ENCODE measurements at regions not wholly inside any gene's neighbourhood (a gene's known extent, or its start where the extent isn't known, plus 50 kb on each side); places are given as distances from the start of the nearest gene placed in this dataset.

- Histone ChIP-seq H3K27me3 (no peaks in the 10 kb centered on the region), H3K9me3 (no peaks in the 10 kb centered on the region), H3K4me1 (no peaks in the 10 kb centered on the region), H3K27ac (no peak overlapping the region), H3K36me3 (replicated peaks in 1 of 2; ENCODE audit: insufficient read depth in 1 of 2, low read depth in 2 of 2) (no peaks in the 10 kb centered on the region), H3K4me3 (no peak overlapping the region)
- no peak for DNase-seq
- 60 to 70% methylated on average over 2 of the region's 2 CpGs for WGBS, 2 donors
- intact Hi-C loops (cut with DNase I), result no loop called here
- TF ChIP-seq POLR2A (IDR thresholded peaks at IDR 0.05), result no peak
- no peak for ATAC-seq
Observed at GRCh38 chr3:106731230-106731629, 646.0 kb upstream of the CCDC54 start.

DNA sequence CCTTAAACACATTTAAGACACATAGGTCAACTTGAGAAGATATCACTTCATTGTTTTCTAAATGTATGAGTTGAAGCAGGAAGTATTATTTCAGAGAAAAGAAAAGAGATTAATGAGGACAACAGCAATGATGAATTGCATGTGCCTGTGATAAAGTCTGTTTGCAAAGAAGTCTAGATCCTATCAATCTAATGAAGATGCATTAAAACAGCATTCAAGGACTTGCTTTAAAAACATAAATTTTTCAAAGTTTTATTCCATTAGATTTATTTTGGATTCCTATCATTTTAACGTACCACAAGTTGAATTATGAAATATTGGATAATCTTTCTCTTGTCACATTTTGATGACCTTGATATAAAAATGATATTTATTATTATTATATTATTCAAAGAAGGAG, 642.5 kb upstream of the CCDC54 start:
- 51 to 64% methylated on average over 1 of the region's 1 CpG for WGBS, 2 donors
- Histone ChIP-seq H3K4me1 (no peaks in the 10 kb centered on the region), H3K9me3 (no peaks in the 10 kb centered on the region), H3K27me3 (no peaks in the 10 kb centered on the region), H3K4me3 (no peak overlapping the region), H3K36me3 (replicated peaks in 1 of 2; ENCODE audit: insufficient read depth in 1 of 2, low read depth in 2 of 2) (no peaks in the 10 kb centered on the region), H3K27ac (no peak overlapping the region)
- TF ChIP-seq CTCF (IDR thresholded peaks at IDR 0.05) (no peak), POLR2A (IDR thresholded peaks at IDR 0.05) (no peak)
- ATAC-seq, result no peak
- intact Hi-C loops (cut with DNase I), result no loop called here
- no peak for DNase-seq

DNA sequence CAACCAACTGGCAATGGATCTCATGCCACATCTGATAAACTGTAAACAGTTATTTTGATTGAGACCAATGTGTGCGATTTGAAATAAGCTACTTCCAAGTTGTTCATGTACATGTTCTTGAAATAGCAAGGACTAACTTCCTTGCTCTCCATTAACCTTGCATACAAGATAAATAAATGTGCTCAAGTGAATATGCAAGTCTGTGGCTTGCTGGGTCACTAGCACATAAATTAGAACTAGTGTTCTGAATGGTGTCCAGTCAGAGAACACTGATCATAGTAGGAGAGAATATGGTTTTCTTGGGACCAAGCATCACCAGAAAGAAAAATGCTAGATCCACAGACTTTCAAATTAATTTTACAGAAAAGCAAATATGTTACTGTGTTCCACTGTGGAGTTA, 640.0 kb upstream of the CCDC54 start:
- no peaks in the 10 kb centered on the region for H3K4me1 ChIP-seq
- no peaks in the 10 kb centered on the region for H3K36me3 ChIP-seq (replicated peaks in 1 of 2; ENCODE audit: insufficient read depth in 1 of 2, low read depth in 2 of 2)
- DNase-seq, result no peak
- TF ChIP-seq POLR2A (IDR thresholded peaks at IDR 0.05), result no peak
- TF ChIP-seq CTCF (IDR thresholded peaks at IDR 0.05), result no peak
- ATAC-seq, result no peak
- intact Hi-C loops (cut with DNase I), result no loop called here
- no peaks in the 10 kb centered on the region for H3K9me3 ChIP-seq
- H3K27me3 ChIP-seq, result no peaks in the 10 kb centered on the region
- 75 to 84% methylated on average over 1 of the region's 1 CpG for WGBS, 2 donors
- H3K27ac ChIP-seq, result no peak overlapping the region
- H3K4me3 ChIP-seq, result no peak overlapping the region

GRCh38 chr3:106740116-106740515, 637.1 kb upstream of the CCDC54 start:
- Histone ChIP-seq H3K9me3 (no peaks in the 10 kb centered on the region), H3K36me3 (replicated peaks in 1 of 2; ENCODE audit: insufficient read depth in 1 of 2, low read depth in 2 of 2) (no peaks in the 10 kb centered on the region), H3K4me3 (no peak overlapping the region), H3K27me3 (no peaks in the 10 kb centered on the region), H3K4me1 (no peaks in the 10 kb centered on the region), H3K27ac (no peak overlapping the region)
- intact Hi-C loops (cut with DNase I), result no loop called here
- ATAC-seq, result no peak
- no peak for DNase-seq
- TF ChIP-seq POLR2A (IDR thresholded peaks at IDR 0.05) (no peak), CTCF (IDR thresholded peaks at IDR 0.05) (no peak)
- WGBS, 2 donors, result 44 to 49% methylated on average over 1 of the region's 1 CpG

- no peak overlapping the region for H3K4me3 ChIP-seq
- no peaks in the 10 kb centered on the region for H3K36me3 ChIP-seq (replicated peaks in 1 of 2; ENCODE audit: insufficient read depth in 1 of 2, low read depth in 2 of 2)
- ATAC-seq, result no peak
- H3K27me3 ChIP-seq, result no peaks in the 10 kb centered on the region
- no peak for DNase-seq
- intact Hi-C loops (cut with DNase I), result no loop called here
- H3K27ac ChIP-seq, result no peak overlapping the region
- no peaks in the 10 kb centered on the region for H3K9me3 ChIP-seq
- TF ChIP-seq CTCF (IDR thresholded peaks at IDR 0.05), result no peak
- TF ChIP-seq POLR2A (IDR thresholded peaks at IDR 0.05), result no peak
- H3K4me1 ChIP-seq, result no peaks in the 10 kb centered on the region
- WGBS, 2 donors, result 53 to 68% methylated on average over 7 of the region's 7 CpGs
Observed at GRCh38 chr3:106745344-106746168, 631.7 kb upstream of the CCDC54 start.

All from body of pancreas (tissue), 4 donors.